ENCODE measurements at regions not wholly inside any gene's neighbourhood (a gene's known extent, or its start where the extent isn't known, plus 50 kb on each side); places are given as distances from the start of the nearest gene placed in this dataset.

GRCh38 chr13:55543053-55543452 lies 1597.7 kb upstream of the PRR20A start:
- H3K27ac ChIP-seq: no peak overlapping the region
- no peaks in the 10 kb centered on the region for H3K36me3 ChIP-seq
- intact Hi-C loops (cut with DNase I): no loop called here
- no peak for TF ChIP-seq POLR2A (IDR thresholded peaks at IDR 0.05)
- no peak for TF ChIP-seq CTCF (IDR thresholded peaks at IDR 0.05)
- no peaks in the 10 kb centered on the region for H3K27me3 ChIP-seq
- peaks cover 0 to 5% (median 0%) of the 10 kb centered on the region in 12 donors for H3K9me3 ChIP-seq
- DNase-seq: no peak
- no peak for ATAC-seq
- H3K4me3 ChIP-seq: no peak overlapping the region
- H3K4me1 ChIP-seq: no peaks in the 10 kb centered on the region

- intact Hi-C loops (cut with DNase I): no loop called here
- no peak for ATAC-seq
- DNase-seq: no peak
- H3K4me1 ChIP-seq: no peaks in the 10 kb centered on the region
- no peak overlapping the region for H3K27ac ChIP-seq
- H3K9me3 ChIP-seq: peaks cover 0 to 15% (median 0%) of the 10 kb centered on the region in 12 donors
- H3K36me3 ChIP-seq: no peaks in the 10 kb centered on the region
- H3K27me3 ChIP-seq: no peaks in the 10 kb centered on the region
- TF ChIP-seq POLR2A (IDR thresholded peaks at IDR 0.05) (no peak), CTCF (IDR thresholded peaks at IDR 0.05) (no peak)
- no peak overlapping the region for H3K4me3 ChIP-seq
Measured at GRCh38 chr13:55550624-55551023, 1590.1 kb upstream of the PRR20A start.

- H3K9me3 ChIP-seq: peaks cover 0 to 15% (median 0%) of the 10 kb centered on the region in 12 donors
- H3K4me3 ChIP-seq: no peak overlapping the region
- no peak for DNase-seq
- 88 to 95% (median 89%) methylated on average over 1 of the region's 1 CpG for WGBS, 4 donors
- no peak for ATAC-seq
- no peaks in the 10 kb centered on the region for H3K4me1 ChIP-seq
- H3K27me3 ChIP-seq: no peaks in the 10 kb centered on the region
- no peak for TF ChIP-seq CTCF (IDR thresholded peaks at IDR 0.05)
- TF ChIP-seq POLR2A (IDR thresholded peaks at IDR 0.05): no peak
- H3K27ac ChIP-seq: no peak overlapping the region
- intact Hi-C loops (cut with DNase I): no loop called here
- H3K36me3 ChIP-seq: no peaks in the 10 kb centered on the region
Measured at GRCh38 chr13:55553701-55554100, 1587.0 kb upstream of the PRR20A start.

- Histone ChIP-seq H3K4me3 (no peak overlapping the region), H3K9me3 (peaks cover 0 to 15% (median 0%) of the 10 kb centered on the region in 12 donors), H3K36me3 (no peaks in the 10 kb centered on the region), H3K27me3 (no peaks in the 10 kb centered on the region), H3K27ac (no peak overlapping the region), H3K4me1 (no peaks in the 10 kb centered on the region)
- ATAC-seq: no peak
- DNase-seq: no peak
- intact Hi-C loops (cut with DNase I): no loop called here
- WGBS, 4 donors: 87 to 97% (median 91%) methylated on average over 1 of the region's 1 CpG
- TF ChIP-seq POLR2A (IDR thresholded peaks at IDR 0.05) (no peak), CTCF (IDR thresholded peaks at IDR 0.05) (no peak)
Measured at GRCh38 chr13:55554741-55555140, 1586.0 kb upstream of the PRR20A start.

Data from heart left ventricle (tissue), 16 donors.